ENCODE measurements at regions not wholly inside any gene's neighbourhood (a gene's known extent, or its start where the extent isn't known, plus 50 kb on each side); places are given as distances from the start of the nearest gene placed in this dataset.

DNA sequence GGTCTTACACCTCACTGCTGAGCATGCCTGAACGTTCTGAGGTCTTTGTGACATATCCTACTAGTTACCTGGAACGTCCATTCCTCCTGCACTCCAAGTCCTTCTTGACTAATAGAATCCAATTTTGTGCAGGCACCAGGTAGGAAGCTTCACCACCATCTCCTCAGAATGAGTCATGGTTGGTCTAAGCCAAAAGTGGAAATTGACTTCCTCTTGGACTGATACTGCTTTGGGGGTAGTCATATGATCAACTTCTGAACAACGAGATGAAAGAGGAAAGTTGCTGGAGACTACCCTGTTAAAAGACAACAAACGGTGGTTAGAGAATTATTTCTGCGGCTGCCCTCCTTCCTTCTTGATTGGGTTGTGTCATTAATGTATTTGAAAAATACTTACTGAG is 374.2 kb upstream of the LARGE1 start:
- TF ChIP-seq, protein P1, sequence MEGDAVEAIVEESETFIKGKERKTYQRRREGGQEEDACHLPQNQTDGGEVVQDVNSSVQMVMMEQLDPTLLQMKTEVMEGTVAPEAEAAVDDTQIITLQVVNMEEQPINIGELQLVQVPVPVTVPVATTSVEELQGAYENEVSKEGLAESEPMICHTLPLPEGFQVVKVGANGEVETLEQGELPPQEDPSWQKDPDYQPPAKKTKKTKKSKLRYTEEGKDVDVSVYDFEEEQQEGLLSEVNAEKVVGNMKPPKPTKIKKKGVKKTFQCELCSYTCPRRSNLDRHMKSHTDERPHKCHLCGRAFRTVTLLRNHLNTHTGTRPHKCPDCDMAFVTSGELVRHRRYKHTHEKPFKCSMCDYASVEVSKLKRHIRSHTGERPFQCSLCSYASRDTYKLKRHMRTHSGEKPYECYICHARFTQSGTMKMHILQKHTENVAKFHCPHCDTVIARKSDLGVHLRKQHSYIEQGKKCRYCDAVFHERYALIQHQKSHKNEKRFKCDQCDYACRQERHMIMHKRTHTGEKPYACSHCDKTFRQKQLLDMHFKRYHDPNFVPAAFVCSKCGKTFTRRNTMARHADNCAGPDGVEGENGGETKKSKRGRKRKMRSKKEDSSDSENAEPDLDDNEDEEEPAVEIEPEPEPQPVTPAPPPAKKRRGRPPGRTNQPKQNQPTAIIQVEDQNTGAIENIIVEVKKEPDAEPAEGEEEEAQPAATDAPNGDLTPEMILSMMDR (IDR thresholded peaks at IDR 0.05) = no peak
- TF ChIP-seq POLR2A (IDR thresholded peaks at IDR 0.05) = no peak

Measured in body of pancreas (tissue), 4 donors.